Right renal cortex interstitium (tissue), 3 donors: ENCODE measurements at regions not wholly inside any gene's neighbourhood (a gene's known extent, or its start where the extent isn't known, plus 50 kb on each side); places are given as distances from the start of the nearest gene placed in this dataset.
"Not testable (repeated sequence)": the region's sequence is repeated elsewhere in the genome, so short reads cannot be mapped to it uniquely, and the experiment has no call there.

Source experiments
- DNase-seq, 3 donors: peaks; one replicate each; pipeline ENCODE4 v3.0.0-alpha.2; 2013; ENCODE audit warnings: low read depth in 3 of 3, low spot score in 2 of 3

DNA sequence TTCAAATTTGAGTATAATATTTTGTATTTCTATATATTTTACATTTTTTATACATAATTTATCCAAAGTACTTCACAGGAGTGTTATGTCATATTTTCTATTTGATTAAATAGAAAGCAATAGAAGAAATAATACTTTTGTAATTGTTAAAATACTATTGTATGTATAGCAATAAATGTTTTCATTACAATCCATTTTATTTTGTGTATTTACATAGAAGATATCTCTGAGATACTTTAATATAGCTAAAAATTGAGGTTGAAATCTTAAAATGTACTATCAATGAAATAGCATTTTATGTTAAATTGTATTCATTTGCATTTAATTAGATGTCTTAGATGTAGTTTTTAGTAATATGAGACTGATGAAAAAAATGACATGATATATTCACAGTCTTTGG, 1109.6 kb upstream of the MIR17HG start:
- DNase-seq, result no peak

DNA sequence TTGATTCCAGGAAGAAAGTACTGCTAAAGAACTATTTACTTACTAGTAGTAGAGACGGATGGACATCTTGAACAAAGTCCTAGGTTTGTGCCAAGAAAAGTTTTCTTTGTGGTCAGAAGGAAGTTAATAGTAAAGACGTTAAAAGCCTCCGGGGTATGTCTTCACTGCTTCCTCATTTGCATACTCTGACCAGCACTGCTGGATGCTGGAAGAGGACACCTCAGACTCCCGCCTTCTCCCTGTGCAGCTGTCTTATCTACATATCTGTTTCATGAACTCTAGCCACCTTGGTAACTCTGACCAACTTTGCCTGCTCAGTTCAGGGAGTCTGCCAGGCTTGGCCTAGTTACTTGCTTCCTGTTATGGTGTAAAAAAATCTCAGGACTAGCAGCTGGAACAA, 1109.1 kb upstream of the MIR17HG start:
- no peak for DNase-seq

DNA sequence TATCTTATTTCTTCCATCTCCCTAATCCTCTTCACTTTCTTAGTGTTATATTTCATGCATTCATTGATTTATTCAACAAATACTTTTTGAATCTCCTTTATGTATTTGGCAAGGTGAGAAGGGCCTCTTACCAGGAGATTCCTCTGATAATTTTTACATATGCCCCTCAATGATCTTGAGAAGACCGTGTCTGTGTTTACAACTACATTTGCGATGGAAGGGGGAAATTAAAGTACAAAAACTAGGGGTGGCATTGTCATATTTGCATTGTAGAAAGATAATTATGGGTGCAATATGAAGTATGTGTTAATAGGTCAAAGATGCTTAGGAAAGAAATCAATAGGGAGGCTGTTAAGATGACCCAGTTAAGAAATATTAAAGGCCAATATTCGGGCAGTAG, 1108.4 kb upstream of the MIR17HG start:
- DNase-seq, result no peak

DNA sequence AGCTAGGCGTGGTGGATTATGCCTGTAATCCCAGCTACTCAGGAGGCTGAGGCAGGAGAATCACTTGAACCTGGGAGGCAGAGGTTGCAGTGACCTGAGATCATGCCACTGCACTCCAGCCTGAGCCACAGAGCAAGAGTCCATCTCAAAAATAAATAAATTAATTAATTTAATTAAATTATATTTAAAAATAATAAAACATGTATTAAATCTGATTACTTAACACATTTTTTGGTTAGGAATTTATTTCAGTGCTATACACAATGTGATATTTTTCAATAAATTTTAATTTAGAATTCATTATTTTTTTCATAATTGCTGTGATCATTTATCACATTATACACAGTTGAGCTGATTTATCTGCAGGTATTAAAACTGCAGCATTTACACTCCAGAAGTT, 1101.5 kb upstream of the MIR17HG start:
- no peak for DNase-seq

DNA sequence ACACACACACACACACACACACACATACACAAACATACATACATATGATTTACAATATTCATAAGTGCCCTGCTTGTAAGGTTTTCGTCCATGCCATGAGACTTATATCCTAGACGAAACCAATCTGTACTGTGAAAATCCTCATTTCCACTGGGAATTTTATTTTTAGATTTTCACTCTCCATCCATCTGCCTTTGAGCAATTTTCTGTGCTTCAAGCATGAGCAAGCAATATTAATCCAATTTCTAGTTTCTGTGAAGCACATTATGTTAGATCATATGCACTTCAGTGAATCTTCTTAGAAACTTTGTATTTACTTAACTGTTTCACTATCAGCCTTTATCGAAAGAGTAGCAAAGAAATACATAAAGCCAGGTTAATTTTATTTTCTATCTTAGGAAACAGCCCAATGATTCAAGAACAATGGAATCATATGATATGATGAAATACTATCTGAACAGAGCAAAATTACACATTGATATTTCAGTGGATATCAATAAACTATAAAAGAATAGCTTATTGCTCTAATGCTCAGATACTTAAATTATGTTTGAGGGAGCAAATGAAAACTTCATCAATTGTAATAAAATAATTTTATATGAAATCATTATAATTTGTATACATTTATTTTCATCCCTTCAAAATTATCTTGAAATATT, 1100.7 kb upstream of the MIR17HG start:
- DNase-seq, result no peak

DNA sequence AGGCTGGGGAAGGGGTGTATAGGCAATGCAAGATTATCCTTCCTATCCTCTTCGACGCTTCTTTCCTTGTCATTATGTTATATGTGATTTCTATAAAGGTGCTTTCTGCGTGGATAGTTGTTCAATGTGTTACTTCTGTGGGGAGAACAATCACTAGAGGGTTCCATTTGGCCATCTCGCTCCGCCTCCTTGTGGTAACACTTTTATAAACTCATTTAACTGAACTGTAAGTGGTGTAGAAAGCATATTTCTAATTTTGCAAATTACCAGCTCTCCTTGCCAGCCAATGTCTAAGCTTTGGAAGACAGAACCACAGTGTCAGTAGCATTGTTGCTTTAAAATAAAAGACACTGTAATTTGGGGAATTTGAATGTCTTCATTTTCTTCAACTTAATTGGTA, 1093.7 kb upstream of the MIR17HG start:
- no peak for DNase-seq

DNA sequence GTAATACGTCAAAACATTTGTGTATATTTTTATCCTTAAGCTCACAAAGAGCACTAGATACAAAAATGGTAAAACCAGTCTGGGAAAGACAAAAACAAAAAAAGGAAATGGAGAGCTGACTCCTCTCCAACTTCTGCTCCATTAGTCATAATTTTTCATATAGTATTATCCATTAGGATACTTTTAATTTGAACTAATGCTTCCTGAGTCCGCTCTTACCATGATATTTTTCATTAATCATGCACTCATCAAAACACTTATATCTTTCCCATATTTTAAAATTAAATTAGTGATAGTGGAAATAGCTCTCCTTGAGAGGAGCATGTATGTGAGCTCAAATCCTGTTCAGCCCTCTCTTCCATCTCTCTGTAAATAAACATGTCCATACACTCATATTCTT, 1093.0 kb upstream of the MIR17HG start:
- DNase-seq, result no peak

DNA sequence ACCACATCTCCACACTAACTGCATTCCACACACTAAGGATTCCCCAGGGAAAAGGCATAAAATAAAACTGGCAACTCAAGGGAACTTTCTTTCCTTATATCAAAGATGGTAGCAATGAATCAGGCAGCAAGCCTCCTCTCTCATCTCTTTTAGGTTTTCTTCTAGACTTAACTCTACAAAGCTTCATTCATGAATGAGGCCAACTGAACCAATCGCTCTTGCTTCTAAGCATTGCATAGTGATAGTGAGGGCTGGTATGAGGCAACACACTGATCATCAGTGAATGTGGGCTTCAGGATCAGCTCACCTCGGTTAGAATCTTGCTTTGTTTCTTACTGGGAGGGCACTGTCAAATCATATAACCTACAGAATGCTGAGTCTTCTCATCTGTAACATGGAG, 1090.7 kb upstream of the MIR17HG start:
- no peak for DNase-seq

DNA sequence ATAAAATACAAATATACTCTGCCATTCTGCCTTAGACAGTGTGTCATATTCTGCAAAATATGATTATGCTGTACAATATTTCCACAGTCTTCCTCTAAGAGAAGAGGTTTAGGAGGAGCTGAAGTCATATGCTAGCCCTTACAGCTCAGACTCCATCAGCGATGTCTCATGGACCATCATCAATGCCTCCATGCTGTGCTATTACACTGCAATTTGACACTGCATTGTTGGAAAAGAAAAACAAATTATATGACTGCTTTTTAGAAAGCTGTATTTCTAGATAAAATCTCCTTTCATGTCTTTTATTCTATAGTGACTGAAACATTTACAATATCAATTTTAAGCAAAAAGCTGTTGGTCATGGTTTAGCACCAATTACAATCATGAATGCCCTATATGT, 1089.4 kb upstream of the MIR17HG start:
- no peak for DNase-seq

DNA sequence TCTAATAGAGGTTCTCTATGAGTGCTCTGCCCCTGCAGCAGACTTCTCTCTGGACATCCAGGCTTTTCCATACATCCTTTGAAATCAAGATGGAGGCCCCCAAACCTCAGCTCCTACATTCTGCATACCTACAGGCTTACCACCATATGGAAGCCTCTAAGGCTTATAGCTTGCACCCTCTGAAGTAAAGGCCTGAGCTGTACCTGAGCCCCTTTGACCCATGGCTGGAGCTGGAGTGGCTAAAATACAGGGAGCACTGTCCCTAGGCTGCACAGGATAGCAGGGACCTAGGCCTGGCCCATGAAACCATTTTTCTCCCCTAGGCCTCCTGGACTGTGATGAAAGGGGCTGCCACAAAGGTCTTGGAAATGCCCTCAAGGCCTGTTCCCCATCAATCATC, 1086.1 kb upstream of the MIR17HG start:
- DNase-seq, result no peak

DNA sequence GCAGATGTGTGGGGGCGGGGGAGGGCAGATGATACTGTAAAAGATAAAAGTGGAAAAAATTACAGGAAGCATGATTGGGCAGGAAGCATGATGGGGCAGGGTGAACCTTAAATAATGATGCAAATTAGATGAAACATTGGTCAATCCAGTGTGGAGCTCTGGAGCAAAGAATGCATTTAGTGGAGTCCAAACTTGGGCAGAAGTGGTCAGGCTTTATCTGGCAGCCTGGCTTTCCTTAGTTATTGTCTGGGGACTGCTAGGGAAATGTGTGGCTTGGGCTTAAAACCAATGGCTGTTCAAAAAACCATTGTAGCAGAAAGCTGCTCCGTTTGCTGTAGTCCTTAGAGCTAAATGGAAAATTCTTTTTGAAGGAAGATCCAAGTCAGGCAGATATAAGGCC, 1077.3 kb upstream of the MIR17HG start:
- no peak for DNase-seq

DNA sequence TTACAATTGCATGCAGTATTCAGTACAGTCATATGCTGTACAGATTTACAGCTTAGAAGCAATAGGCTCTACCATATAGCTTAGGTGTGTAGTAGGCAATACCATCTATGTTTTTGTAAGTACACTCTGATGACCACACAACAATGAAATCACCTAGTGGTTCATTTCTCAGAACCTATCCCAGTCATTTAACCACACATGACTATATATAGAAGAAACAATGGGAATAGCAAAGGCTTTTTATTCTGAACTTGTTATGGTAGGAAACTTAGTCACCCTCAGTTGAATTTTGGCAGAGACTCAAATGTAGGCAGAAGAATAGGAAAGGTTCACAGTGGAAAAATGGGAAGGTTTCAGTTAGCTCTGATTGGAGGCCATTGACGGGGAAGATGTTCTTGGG, 1075.1 kb upstream of the MIR17HG start:
- DNase-seq, result no peak

DNA sequence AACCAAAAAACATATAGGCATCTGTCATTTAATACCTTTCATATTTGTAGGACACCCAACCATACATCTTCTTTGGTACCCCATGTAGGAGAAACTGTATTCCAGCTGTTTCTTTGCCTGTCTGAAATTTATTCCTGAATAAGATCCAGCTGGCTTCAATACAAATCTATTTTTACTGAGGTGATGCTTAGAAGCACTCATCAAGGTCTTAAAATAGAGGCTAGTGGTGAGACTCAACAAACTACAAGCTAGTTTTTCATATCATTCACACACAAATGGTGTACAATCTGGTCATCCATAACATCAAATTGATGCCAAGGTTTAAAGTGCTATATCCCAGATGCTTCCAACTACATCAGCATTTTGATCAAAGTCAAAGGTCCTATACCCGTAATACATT, 1071.3 kb upstream of the MIR17HG start:
- DNase-seq, result no peak

DNA sequence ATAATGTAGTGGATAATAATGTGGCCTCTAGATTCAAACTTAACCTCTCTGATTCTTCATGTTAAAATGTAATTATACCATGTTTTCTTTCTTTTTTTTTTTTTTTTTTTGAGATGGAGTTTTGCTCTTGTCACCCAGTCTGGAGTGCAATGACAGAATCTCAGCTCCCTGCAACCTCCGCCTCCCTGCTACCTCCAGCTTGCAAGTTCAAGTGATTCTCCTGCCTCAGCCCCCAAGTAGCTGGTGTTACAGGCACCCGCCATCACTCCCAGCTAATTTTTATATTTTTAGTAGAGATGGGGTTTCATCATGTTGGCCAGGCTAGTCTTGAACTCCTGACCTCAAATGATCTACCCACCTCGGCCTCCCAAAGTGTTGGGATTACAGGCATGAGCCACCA, 1069.3 kb upstream of the MIR17HG start:
- DNase-seq, result not testable (repeated sequence)

DNA sequence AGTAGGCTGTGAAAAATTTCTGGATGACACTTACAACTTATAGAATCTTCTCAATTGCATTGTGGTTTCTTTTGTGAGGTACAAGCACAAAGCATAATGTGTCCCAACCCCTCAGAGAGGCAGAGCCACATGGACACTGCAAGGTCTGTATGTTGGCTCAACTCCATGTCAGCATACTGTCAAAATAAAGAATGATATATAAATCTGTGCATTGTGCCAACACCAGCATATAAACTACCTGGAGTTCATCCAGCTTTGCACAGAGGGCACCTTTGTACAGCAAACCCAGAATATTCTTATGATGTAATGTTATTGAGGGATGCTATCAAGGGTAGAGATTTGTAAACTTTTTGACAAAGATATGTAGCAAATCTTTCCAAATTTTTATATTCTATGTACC, 1065.8 kb upstream of the MIR17HG start:
- DNase-seq, result no peak

DNA sequence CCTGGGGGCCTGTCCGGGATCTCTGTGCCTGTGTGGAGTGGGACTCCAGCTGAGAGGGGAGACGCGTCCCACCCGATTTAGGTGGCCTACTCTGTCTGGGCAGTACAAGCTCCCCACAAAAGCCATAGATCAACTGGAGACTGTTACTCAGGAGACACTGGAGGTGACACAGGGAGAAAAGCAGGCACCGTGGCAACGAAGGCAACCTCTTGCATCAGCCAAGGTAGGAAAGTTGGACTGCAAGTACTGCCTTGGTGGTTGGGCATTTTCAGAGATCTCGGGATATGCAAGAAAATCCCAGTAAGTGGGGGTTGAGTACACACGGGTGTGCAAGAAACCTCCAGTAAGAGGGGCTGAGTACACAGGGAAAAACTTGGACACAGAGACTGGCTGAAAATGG, 1060.0 kb upstream of the MIR17HG start:
- DNase-seq, result no peak

DNA sequence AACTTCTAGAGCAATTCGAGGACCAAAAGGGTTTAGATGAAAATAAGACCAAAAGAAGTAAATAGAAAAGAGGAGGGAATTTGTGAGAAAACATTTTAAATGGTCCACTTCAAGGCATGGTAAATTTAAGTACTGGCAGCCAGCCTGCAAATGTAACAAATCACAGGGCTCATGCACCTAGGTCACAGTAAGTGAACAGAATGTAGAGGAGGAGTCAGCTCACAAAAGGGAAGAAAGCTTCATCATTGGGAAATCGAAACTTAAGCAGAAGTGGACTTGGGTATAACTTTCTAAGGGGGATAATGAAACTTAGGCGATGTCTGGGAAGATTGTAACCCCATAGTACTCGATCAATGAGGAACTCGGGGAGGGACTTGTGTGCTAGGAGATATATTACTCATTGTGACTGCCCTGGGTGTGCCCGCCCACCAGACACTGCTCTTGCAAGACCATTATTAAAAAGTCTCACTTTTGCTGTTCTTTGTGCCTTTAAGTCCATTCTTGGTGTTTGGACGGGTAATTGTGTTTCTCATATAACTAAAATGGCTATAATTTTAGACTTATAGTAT, 1053.6 kb upstream of the MIR17HG start:
- DNase-seq, result no peak

DNA sequence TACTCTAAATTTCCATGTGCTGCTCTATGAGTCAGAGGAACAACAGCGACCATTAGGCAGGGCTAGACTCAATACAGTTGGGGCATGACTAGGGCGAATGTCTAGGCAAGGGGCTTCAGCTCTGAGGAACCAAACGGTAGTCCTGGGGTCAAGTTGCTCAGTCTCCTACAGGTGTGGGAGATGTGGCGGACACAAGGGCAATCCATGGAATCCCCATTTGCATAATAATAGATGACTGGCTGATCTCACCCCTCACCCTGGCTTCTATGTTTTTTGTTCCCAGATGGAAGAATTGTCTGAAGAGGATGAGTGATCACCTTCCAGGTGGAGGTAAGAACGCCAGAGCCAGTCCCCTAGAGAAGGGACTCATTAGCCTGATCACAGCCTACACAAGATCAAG, 1048.2 kb upstream of the MIR17HG start:
- DNase-seq, result no peak

DNA sequence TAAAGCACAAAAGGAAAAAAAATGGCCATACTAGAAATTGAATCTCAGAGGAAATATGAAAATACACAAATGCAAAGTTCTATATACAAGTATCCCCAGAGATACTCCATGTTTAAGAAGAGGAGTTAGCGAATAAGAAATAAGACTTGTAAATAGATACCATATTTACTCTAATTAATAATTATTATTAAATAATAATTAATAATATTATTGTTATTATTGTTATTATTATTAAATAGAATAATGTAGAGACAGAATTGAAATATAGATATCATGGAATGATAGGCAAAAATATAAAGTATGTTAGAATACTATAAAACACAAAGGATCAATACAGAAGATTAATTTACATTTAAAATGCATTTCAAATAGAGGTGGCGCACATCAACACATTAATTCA, 1047.5 kb upstream of the MIR17HG start:
- no peak for DNase-seq

DNA sequence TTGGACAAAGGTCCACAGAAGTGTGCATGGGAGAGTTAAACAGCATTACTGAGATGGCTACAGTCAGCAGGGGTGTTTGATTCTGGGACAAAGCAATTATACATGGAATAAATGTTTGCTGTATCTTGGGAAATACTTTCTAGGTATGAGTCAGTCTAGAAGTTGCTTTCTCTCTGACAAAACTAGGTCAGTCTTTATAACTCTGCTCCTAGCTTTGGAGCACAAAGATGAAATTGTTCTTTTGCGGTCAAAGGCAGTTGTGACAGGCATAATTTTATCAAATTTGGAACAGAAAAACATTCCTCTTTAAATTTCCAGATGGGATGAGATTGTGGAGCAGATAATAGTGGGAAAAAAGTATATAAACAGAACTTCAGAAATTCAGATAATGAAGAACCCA, 1045.4 kb upstream of the MIR17HG start:
- DNase-seq, result no peak

DNA sequence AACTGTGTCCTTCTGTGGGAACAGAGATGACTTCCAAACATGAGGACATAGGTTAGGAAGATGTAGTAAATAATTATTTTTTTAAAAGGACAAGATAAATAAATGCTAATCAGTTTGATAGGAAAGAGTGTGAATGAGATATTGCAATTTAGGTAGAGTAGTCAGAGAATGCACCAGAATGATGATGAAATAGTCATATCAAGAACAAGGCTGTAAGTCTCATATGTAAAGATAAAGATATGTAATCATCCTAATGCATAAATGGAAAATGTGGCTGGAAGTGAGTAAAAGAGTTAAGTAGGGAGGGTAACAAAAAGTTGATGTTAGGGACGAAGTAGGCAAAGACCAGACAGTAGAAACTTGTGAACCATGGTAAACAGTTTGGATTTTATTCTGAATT, 1041.7 kb upstream of the MIR17HG start:
- no peak for DNase-seq

DNA sequence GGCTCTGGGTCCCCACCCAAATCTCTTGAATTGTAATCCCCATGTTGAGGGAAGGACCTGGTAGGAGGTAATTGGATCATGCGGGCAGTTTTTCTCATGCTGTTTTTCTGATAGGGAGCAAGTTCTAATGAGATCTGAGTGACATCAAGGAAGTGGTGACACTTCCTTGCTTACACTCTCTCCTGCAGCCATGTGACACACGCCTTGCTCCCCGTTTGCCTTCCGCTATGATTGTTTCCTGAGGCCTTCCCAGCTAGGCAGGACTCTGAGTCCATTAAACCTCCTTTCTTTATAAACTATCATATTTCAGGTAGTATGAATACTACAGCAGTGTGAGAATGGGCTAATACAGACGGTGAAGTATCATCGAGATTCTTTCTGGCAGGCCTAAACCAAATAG, 1040.4 kb upstream of the MIR17HG start:
- no peak for DNase-seq

DNA sequence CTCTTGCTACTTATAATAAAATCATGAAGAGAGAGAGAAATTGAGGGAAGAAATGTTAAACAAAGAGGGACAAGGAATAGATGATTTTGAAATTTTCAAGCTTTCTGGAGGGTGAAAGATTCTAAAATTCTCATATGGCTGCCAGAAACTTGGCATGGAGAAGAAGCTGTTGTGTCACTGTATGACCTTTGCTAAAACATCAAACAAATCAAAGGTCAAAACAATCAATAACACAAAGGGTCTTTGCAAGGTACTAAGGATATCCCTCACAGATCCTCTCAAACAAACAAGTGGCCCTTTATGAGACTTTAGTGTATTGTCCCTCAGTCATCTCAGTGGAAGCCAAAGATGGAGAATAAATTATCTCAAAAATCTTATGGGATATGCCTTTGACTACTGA, 1039.2 kb upstream of the MIR17HG start:
- DNase-seq, result no peak
